DND-41 (cell line): ENCODE measurements at regions not wholly inside any gene's neighbourhood (a gene's known extent, or its start where the extent isn't known, plus 50 kb on each side); places are given as distances from the start of the nearest gene placed in this dataset.

Experiments used
- EZH2 ChIP-seq: IDR thresholded peaks from 3 replicates; pipeline ENCODE4 v1.6.1; 2012; ENCODE audit warnings: borderline replicate concordance, low read depth, mild to moderate bottlenecking, moderate library complexity, low read length, inconsistent platforms; ENCODE audit not compliant: severe bottlenecking
- TF ChIP-seq, protein P1 (sequence below): IDR thresholded peaks from 2 replicates; pipeline ENCODE4 v1.5.1; 2012; ENCODE audit warnings: borderline replicate concordance, low read length, moderate library complexity, mild to moderate bottlenecking; ENCODE audit not compliant: poor library complexity, severe bottlenecking; ENCODE audit errors: extremely low read depth

DNA sequence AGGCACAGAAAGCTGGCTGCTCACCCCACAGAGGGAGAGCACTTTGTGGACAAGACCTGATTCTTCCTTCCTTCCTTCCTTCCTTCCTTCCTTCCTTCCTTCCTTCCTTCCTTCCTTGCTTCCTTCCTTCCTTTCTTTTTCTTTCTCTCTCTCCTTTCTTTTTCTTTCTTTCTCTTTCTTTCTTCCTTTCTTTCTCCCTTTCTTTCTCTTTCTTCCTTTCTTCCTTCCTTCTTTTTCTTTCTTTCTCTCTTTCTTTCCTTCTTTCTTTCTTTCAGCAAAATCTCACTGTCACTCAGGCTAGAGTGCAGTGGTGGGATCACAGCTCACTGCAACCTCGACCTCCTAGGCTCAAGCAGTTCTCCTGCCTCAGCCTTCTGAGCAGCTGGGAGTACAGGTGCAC, 263.9 kb downstream of the UQCRFS1 start:
- TF ChIP-seq, protein P1, sequence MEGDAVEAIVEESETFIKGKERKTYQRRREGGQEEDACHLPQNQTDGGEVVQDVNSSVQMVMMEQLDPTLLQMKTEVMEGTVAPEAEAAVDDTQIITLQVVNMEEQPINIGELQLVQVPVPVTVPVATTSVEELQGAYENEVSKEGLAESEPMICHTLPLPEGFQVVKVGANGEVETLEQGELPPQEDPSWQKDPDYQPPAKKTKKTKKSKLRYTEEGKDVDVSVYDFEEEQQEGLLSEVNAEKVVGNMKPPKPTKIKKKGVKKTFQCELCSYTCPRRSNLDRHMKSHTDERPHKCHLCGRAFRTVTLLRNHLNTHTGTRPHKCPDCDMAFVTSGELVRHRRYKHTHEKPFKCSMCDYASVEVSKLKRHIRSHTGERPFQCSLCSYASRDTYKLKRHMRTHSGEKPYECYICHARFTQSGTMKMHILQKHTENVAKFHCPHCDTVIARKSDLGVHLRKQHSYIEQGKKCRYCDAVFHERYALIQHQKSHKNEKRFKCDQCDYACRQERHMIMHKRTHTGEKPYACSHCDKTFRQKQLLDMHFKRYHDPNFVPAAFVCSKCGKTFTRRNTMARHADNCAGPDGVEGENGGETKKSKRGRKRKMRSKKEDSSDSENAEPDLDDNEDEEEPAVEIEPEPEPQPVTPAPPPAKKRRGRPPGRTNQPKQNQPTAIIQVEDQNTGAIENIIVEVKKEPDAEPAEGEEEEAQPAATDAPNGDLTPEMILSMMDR: no peak
- no peak for TF ChIP-seq EZH2
